GM23338 (cell line): ENCODE measurements at regions not wholly inside any gene's neighbourhood (a gene's known extent, or its start where the extent isn't known, plus 50 kb on each side); places are given as distances from the start of the nearest gene placed in this dataset.

Experiments
- ATAC-seq: fragments of 200-7000 bp; cut with Tn5 transposase; 3 replicates; pipeline ENCODE4 v1.9.1; 2020
- DNase-seq: peaks from one replicate; pipeline ENCODE4 v3.0.0-alpha.2; 2015; ENCODE audit warnings: low spot score
- H2AFZ ChIP-seq: fragments of 200-600 bp; sonication (generic); 2 replicates; pipeline ENCODE4 v1.8.0; 2016; ENCODE audit warnings: antibody characterized with exemption, mild to moderate bottlenecking, moderate library complexity
- H3F3A ChIP-seq: fragments of 200-600 bp; sonication (generic); replicated peaks from 2 replicates; pipeline ENCODE4 v1.8.0; 2017; ENCODE audit warnings: antibody characterized with exemption, mixed run types, low read depth
- H3K27ac ChIP-seq: fragments of 200-600 bp; sonication (generic); 2 replicates; pipeline ENCODE4 v1.6.1; 2016; ENCODE audit warnings: low read depth
- H3K27me3 ChIP-seq: fragments of 200-600 bp; sonication (generic); 2 replicates; pipeline ENCODE4 v1.8.0; 2016; ENCODE audit warnings: mild to moderate bottlenecking, mixed run types, moderate library complexity; ENCODE audit not compliant: insufficient read depth
- H3K36me3 ChIP-seq: fragments of 200-600 bp; sonication (generic); 2 replicates; pipeline ENCODE4 v1.8.0; 2016; ENCODE audit warnings: mild to moderate bottlenecking; ENCODE audit not compliant: insufficient read depth
- H3K4me1 ChIP-seq: fragments of 200-600 bp; sonication (generic); 2 replicates; pipeline ENCODE4 v1.8.0; 2016; ENCODE audit warnings: mild to moderate bottlenecking, moderate library complexity; ENCODE audit not compliant: insufficient read depth
- H3K4me2 ChIP-seq: fragments of 200-600 bp; sonication (generic); 2 replicates; pipeline ENCODE4 v1.7.1; 2017; ENCODE audit warnings: mixed run types
- H3K4me3 ChIP-seq: fragments of 200-600 bp; sonication (generic); 2 replicates; pipeline ENCODE4 v1.6.1; 2016; ENCODE audit warnings: mixed run types
- H3K79me2 ChIP-seq: fragments of 200-600 bp; sonication (generic); replicated peaks from 2 replicates; pipeline ENCODE4 v1.8.0; 2017; ENCODE audit warnings: mild to moderate bottlenecking; ENCODE audit not compliant: insufficient read depth
- H3K9me2 ChIP-seq: fragments of 200-600 bp; sonication (generic); 2 replicates; pipeline ENCODE4 v1.8.0; 2017; ENCODE audit not compliant: insufficient read depth
- H4K20me1 ChIP-seq: fragments of 200-600 bp; sonication (generic); replicated peaks from 2 replicates; pipeline ENCODE4 v1.8.0; 2017; ENCODE audit warnings: mild to moderate bottlenecking; ENCODE audit not compliant: insufficient read depth
- H3K27ac Mint-ChIP-seq: 2 replicates; pipeline ENCODE4 v1.8.0; 2020; ENCODE audit warnings: inconsistent platforms, mild to moderate bottlenecking, moderate library complexity, mixed read lengths
- H3K27me3 Mint-ChIP-seq: 3 replicates; pipeline ENCODE4 v1.8.0; 2022; ENCODE audit warnings: low read depth, mild to moderate bottlenecking, moderate library complexity, mixed read lengths, inconsistent platforms; ENCODE audit not compliant: insufficient read depth, poor library complexity
- H3K36me3 Mint-ChIP-seq: 3 replicates; pipeline ENCODE4 v1.8.0; 2021; ENCODE audit warnings: low read depth, mild to moderate bottlenecking, inconsistent platforms, moderate library complexity, mixed read lengths
- H3K4me1 Mint-ChIP-seq: 3 replicates; pipeline ENCODE4 v1.8.0; 2020; ENCODE audit warnings: mild to moderate bottlenecking, inconsistent platforms, mixed read lengths
- H3K4me3 Mint-ChIP-seq: 3 replicates; pipeline ENCODE4 v1.8.0; 2021; ENCODE audit warnings: moderate library complexity, mild to moderate bottlenecking, inconsistent platforms, mixed read lengths
- H3K9me3 Mint-ChIP-seq: 3 replicates; pipeline ENCODE4 v1.8.0; 2020; ENCODE audit warnings: moderate library complexity, mild to moderate bottlenecking, inconsistent platforms, mixed read lengths
- CREB1 ChIP-seq: fragments of 250-450 bp; sonication (Bioruptor Pico); IDR thresholded peaks from 2 replicates; pipeline ENCODE4 v1.5.0; 2020; ENCODE audit warnings: low read depth, mild to moderate bottlenecking, moderate library complexity
- EZH2 ChIP-seq: fragments of 200-600 bp; sonication (generic); IDR thresholded peaks from one replicate; pipeline ENCODE4 v1.8.0; 2017; ENCODE audit warnings: antibody characterized with exemption, mild to moderate bottlenecking, low read depth; ENCODE audit not compliant: unreplicated experiment
- ZNF462 ChIP-seq: fragments of 250-450 bp; sonication (Bioruptor Pico); IDR thresholded peaks from 2 replicates; pipeline ENCODE4 v1.5.0; 2020; ENCODE audit warnings: mild to moderate bottlenecking, moderate library complexity

GRCh38 chrX:95029571-95029970, 1355.6 kb downstream of the FAM133A start:
- TF ChIP-seq EZH2, result no peak
- H3K79me2 ChIP-seq, result no peaks in the 10 kb centered on the region
- H2AFZ ChIP-seq, result no peak overlapping the region
- H4K20me1 ChIP-seq, result no peaks in the 10 kb centered on the region
- DNase-seq (no peak), ATAC-seq (no peak)
- no peaks in the 10 kb centered on the region for H3K4me1 ChIP-seq
- no peak overlapping the region for H3K27ac ChIP-seq
- H3K27me3 Mint-ChIP-seq, result no peaks in the 10 kb centered on the region
- no peaks in the 10 kb centered on the region for H3K36me3 Mint-ChIP-seq
- H3K4me3 ChIP-seq, result no peak overlapping the region
- H3F3A ChIP-seq, result no peaks in the 10 kb centered on the region
- H3K4me1 Mint-ChIP-seq, result no peaks in the 10 kb centered on the region
- H3K27ac Mint-ChIP-seq, result no peak overlapping the region
- no peaks in the 10 kb centered on the region for H3K27me3 ChIP-seq
- no peak overlapping the region for H3K4me3 Mint-ChIP-seq
- H3K4me2 ChIP-seq, result no peak overlapping the region
- H3K9me2 ChIP-seq, result no peaks in the 10 kb centered on the region; the same call in 1 of the 2 replicates
- H3K9me3 Mint-ChIP-seq, result no peaks in the 10 kb centered on the region
- H3K36me3 ChIP-seq, result no peaks in the 10 kb centered on the region

- Histone ChIP-seq H3K9me2 (no peaks in the 10 kb centered on the region), H3F3A (no peaks in the 10 kb centered on the region), H3K4me1 (no peaks in the 10 kb centered on the region), H3K79me2 (no peaks in the 10 kb centered on the region), H3K27me3 (no peaks in the 10 kb centered on the region), H3K36me3 (no peaks in the 10 kb centered on the region), H3K4me2 (no peak overlapping the region), H3K4me3 (no peak overlapping the region), H2AFZ (no peak overlapping the region), H4K20me1 (no peaks in the 10 kb centered on the region), H3K27ac (no peak overlapping the region)
- ATAC-seq (no peak), DNase-seq (no peak)
- Mint-ChIP-seq H3K4me3 (no peak overlapping the region), H3K27ac (no peak overlapping the region), H3K27me3 (no peaks in the 10 kb centered on the region), H3K9me3 (no peaks in the 10 kb centered on the region), H3K4me1 (no peaks in the 10 kb centered on the region), H3K36me3 (no peaks in the 10 kb centered on the region)
- TF ChIP-seq ZNF462 (CRISPR knock-in tag), result no peak
- TF ChIP-seq CREB1, result no peak
These were observed 1366.1 kb downstream of the FAM133A start for GRCh38 chrX:95040104-95040503.
